Cardiac muscle cell (in vitro differentiated cells and primary cell): ENCODE measurements at regions not wholly inside any gene's neighbourhood (a gene's known extent, or its start where the extent isn't known, plus 50 kb on each side); places are given as distances from the start of the nearest gene placed in this dataset.
A peak's percentile ranks its signal among the peaks of the same experiment; 100 is the strongest.

Source experiments
- DNase-seq, 2 donors: peaks; one replicate each; pipeline versions ENCODE4 v3.0.0 to v3.0.0-alpha.2; 2010 to 2017; ENCODE audit warnings: low read depth in 1 of 2, low spot score in 1 of 2
- H3K27ac ChIP-seq: fragments of 200-600 bp; sonication (generic); 2 replicates; pipeline ENCODE4 v1.5.1; 2016
- H3K27me3 ChIP-seq: fragments of 200-600 bp; sonication (generic); 2 replicates; pipeline ENCODE4 v1.6.0; 2016; ENCODE audit warnings: control low read depth
- H3K36me3 ChIP-seq: fragments of 200-600 bp; sonication (generic); 2 replicates; pipeline ENCODE4 v1.5.1; 2016; ENCODE audit warnings: control low read depth
- H3K4me1 ChIP-seq: fragments of 200-600 bp; sonication (generic); 2 replicates; pipeline ENCODE4 v1.8.1; 2017; ENCODE audit warnings: low read depth, mild to moderate bottlenecking, mixed run types
- H3K4me3 ChIP-seq: fragments of 200-600 bp; sonication (generic); 2 replicates; pipeline ENCODE4 v1.5.1; 2016; ENCODE audit warnings: mild to moderate bottlenecking
- H3K9me3 ChIP-seq: fragments of 200-600 bp; sonication (generic); 2 replicates; pipeline ENCODE4 v1.5.1; 2017; ENCODE audit warnings: low read depth, mild to moderate bottlenecking, control low read depth
- CTCF ChIP-seq: IDR thresholded peaks from 2 replicates; pipeline ENCODE4 v1.5.1; 2012; ENCODE audit warnings: low read depth, mild to moderate bottlenecking, low read length

- Histone ChIP-seq H3K4me1 (no peaks in the 10 kb centered on the region), H3K9me3 (no peaks in the 10 kb centered on the region), H3K4me3 (no peak overlapping the region), H3K27ac (no peak overlapping the region), H3K36me3 (no peaks in the 10 kb centered on the region), H3K27me3 (no peaks in the 10 kb centered on the region)
- TF ChIP-seq CTCF = no peak
- no peak for DNase-seq
Observed at GRCh38 chr6:81480139-81480538, 272.3 kb downstream of the TENT5A start.

DNA sequence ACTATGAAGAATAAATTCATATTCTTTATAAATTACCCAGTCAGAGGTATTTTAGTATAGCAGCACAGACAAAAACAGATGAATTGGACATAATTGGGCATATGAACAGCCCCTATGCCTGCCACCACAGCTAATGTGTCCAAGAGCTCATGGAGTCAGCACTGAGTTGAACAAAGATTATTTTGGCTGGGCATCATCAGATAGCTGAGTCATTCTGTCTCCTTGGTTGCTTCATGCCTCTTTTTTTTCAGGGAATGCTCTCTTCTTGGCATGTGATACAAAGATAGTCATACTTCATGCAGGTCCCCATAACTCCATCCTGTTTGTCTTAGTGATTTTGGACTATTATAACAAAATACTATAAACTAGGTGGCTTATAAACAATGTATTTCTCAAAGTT, 275.6 kb downstream of the TENT5A start:
- Histone ChIP-seq H3K27me3 (no peaks in the 10 kb centered on the region), H3K4me1 (no peaks in the 10 kb centered on the region), H3K27ac (no peak overlapping the region), H3K4me3 (no peak overlapping the region), H3K36me3 (no peaks in the 10 kb centered on the region), H3K9me3 (no peaks in the 10 kb centered on the region)
- DNase-seq = peak in 1 of 2 donors; percentile 23
- no peak for TF ChIP-seq CTCF

DNA sequence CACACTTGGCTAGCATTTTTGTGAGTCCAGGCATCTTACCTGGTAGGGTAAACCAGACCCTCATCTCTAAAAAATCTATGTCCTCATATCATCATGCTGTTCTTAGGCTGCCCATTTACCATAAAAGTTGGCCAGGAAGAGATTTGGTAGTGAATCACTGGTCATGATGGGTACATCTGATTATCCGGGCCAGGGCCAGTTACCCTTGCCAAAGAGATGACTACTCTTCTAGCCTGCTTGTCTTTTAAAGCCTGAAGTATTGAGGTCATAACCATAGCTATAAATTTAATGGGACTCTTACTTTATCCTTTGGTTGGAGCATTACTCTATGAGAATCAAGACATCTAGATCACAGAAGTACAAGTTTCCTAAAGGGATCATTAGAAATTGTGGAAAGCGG, 276.8 kb downstream of the TENT5A start:
- no peaks in the 10 kb centered on the region for H3K36me3 ChIP-seq
- no peak for DNase-seq
- TF ChIP-seq CTCF = no peak
- H3K4me3 ChIP-seq = no peak overlapping the region
- H3K27ac ChIP-seq = no peak overlapping the region
- no peaks in the 10 kb centered on the region for H3K27me3 ChIP-seq
- no peaks in the 10 kb centered on the region for H3K4me1 ChIP-seq
- no peaks in the 10 kb centered on the region for H3K9me3 ChIP-seq

- Histone ChIP-seq H3K4me3 (no peak overlapping the region), H3K9me3 (no peaks in the 10 kb centered on the region), H3K4me1 (no peaks in the 10 kb centered on the region), H3K36me3 (no peaks in the 10 kb centered on the region), H3K27me3 (no peaks in the 10 kb centered on the region), H3K27ac (no peak overlapping the region)
- peak; percentile 24 to 48 for DNase-seq
- peak; percentile 70 for TF ChIP-seq CTCF
Observed at GRCh38 chr6:81465859-81466258, 286.6 kb downstream of the TENT5A start.

- Histone ChIP-seq H3K4me1 (no peaks in the 10 kb centered on the region), H3K9me3 (no peaks in the 10 kb centered on the region), H3K27ac (no peak overlapping the region), H3K36me3 (no peaks in the 10 kb centered on the region), H3K4me3 (no peak overlapping the region), H3K27me3 (no peaks in the 10 kb centered on the region)
- no peak for TF ChIP-seq CTCF
- no peak for DNase-seq
Observed at GRCh38 chr6:81456416-81456815, 296.1 kb downstream of the TENT5A start.

DNA sequence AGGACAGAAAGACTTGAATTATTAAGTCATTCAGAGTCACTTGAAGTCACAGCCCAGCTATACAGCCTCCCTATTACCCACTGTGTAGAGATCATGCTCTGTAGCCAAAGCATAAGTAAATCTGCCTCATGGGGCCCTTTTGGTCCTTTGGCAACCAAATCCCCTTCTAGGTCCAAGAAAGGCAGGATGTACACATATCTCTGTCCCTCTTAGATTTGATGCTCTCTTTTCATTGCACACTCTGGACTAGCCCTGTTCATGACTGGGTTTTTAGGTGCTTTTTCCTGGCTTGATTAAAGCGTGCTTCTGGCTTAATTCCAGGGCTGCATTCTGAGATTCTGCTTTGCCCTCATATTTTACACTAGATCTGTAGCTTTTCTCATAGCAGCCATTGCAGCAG, 296.8 kb downstream of the TENT5A start:
- Histone ChIP-seq H3K4me1 (no peaks in the 10 kb centered on the region), H3K27me3 (no peaks in the 10 kb centered on the region), H3K4me3 (no peak overlapping the region), H3K27ac (no peak overlapping the region), H3K9me3 (no peaks in the 10 kb centered on the region), H3K36me3 (no peaks in the 10 kb centered on the region)
- TF ChIP-seq CTCF = no peak
- DNase-seq = peak in 1 of 2 donors; percentile 27
